HCT116 (cell line): ENCODE measurements at regions not wholly inside any gene's neighbourhood (a gene's known extent, or its start where the extent isn't known, plus 50 kb on each side); places are given as distances from the start of the nearest gene placed in this dataset.

Experiments used
- CEBPB ChIP-seq: IDR thresholded peaks from 2 replicates; pipeline ENCODE4 v1.6.1; 2012; ENCODE audit warnings: low read depth
- POLR2AphosphoS5 ChIP-seq: IDR thresholded peaks from 2 replicates; pipeline ENCODE4 v1.6.1; 2011; ENCODE audit warnings: mild to moderate bottlenecking, low read depth, low read length, moderate library complexity
- TF ChIP-seq, protein P1 (sequence below), 3 experiments: fragments of 200-600 bp in 1 of 3; sonication (generic) in 1 of 3; IDR thresholded peaks in 2 of 3; conservative IDR thresholded peaks in 1 of 3; 2 replicates each; pipeline ENCODE4 v1.5.1; 2012 to 2017; ENCODE audit warnings: low read depth in 2 of 3, low read length in 2 of 3, antibody characterized with exemption in 1 of 3, borderline replicate concordance in 1 of 3, control low read depth in 1 of 3, mild to moderate bottlenecking in 1 of 3, mixed read lengths in 1 of 3, mixed run types in 1 of 3, moderate library complexity in 1 of 3; ENCODE audit not compliant: insufficient read depth in 1 of 3

DNA sequence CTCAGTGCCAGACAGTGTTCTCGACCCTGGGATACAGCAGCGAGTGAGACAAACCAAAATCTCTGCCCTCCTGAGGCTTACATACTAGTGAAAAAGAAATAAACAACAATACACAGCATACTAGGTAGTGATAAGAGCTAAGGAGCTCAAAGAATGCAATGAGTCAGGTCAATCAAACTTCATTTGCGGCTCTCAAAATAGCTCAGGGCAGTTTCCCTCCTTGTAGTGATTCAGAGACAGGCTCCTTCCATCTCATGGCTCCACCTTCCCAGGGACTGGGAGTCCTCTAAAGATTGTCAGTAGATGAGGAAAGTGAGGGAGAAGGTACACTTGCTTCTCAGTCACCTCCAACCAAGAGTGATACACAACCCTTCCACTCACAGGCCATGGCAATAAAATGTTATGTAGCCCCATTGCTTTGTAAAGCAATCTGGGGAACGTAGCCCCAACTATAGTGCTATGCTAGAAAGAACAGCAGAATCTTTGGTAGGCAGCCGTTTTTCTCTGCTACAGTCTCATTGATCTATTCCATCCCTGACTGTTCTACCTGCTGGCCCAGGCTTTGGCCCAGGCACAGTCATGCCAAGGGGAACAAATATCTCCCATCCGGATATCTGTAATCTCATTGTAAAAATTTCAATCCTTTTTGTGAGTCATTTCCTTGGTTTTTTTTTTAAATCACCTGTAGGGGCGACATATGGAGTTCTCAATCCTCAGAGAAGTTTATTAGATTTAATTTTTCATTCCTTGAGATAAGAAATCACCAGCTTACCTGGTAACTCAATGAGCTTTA, 183.1 kb upstream of the S100G start:
- TF ChIP-seq, protein P1, sequence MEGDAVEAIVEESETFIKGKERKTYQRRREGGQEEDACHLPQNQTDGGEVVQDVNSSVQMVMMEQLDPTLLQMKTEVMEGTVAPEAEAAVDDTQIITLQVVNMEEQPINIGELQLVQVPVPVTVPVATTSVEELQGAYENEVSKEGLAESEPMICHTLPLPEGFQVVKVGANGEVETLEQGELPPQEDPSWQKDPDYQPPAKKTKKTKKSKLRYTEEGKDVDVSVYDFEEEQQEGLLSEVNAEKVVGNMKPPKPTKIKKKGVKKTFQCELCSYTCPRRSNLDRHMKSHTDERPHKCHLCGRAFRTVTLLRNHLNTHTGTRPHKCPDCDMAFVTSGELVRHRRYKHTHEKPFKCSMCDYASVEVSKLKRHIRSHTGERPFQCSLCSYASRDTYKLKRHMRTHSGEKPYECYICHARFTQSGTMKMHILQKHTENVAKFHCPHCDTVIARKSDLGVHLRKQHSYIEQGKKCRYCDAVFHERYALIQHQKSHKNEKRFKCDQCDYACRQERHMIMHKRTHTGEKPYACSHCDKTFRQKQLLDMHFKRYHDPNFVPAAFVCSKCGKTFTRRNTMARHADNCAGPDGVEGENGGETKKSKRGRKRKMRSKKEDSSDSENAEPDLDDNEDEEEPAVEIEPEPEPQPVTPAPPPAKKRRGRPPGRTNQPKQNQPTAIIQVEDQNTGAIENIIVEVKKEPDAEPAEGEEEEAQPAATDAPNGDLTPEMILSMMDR (IDR thresholded peaks at IDR 0.05 in 2 of 3, conservative IDR thresholded peaks at IDR 0.05 in 1 of 3; ENCODE audit: borderline replicate concordance in 1 of 3, insufficient read depth in 1 of 3, low read depth in 2 of 3, low read length in 2 of 3) = no peak
- TF ChIP-seq POLR2AphosphoS5 (no peak), CEBPB (no peak)
